Dermis blood vessel endothelial cell (primary cell): ENCODE measurements at regions not wholly inside any gene's neighbourhood (a gene's known extent, or its start where the extent isn't known, plus 50 kb on each side); places are given as distances from the start of the nearest gene placed in this dataset.
"Not testable (repeated sequence)": the region's sequence is repeated elsewhere in the genome, so short reads cannot be mapped to it uniquely, and the experiment has no call there.

Experiments
- DNase-seq: peaks from one replicate; pipeline ENCODE4 v3.0.0; 2010

- no peak for DNase-seq
Measured at GRCh38 chr16:88309174-88309907, 73.4 kb upstream of the ZNF469 start.

- peak; percentile 30 for DNase-seq
Measured at GRCh38 chr16:88309908-88310265, 72.9 kb upstream of the ZNF469 start.

DNA sequence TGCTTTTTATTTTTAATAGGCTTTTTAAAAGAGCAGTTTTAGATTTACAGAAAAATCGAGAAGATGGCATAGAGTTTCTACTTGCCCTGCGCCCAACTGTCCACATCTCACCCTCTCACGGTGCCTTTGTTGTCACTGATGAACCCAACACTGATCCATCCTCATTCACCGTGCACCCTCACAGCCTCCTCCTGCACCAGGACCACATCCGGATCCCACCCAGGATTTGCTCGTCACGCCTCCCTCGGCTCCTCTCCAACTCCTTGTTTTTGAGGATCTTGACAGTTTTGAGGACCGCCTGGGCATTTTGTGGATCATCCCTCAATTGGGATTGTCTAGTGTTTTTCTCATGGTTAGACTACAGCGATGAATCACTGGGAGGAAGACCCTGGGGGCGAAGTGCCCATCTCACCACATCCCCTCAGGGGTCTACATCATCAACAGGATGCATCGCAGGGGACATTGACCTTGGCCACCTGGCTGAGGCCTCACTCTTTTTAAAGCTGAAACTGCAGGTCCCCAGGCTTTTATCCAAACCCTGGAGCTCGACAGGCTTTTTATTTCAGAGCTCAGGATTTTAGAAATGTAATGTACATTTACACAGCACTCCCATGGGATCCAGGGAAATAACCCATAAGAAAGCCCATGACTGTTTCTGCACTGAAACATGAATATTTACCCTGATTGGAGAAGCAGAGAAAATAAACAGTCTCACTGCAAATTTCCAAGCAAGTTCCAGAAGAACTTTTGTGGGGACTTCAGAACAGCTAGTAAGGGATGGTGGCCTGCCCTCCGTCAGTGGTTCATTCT lies 71.8 kb upstream of the ZNF469 start:
- no peak for DNase-seq

- DNase-seq, result not testable (repeated sequence)
Measured at GRCh38 chr16:88311860-88312259, 70.9 kb upstream of the ZNF469 start.

- DNase-seq, result no peak
Measured at GRCh38 chr16:88312732-88313131, 70.0 kb upstream of the ZNF469 start.

DNA sequence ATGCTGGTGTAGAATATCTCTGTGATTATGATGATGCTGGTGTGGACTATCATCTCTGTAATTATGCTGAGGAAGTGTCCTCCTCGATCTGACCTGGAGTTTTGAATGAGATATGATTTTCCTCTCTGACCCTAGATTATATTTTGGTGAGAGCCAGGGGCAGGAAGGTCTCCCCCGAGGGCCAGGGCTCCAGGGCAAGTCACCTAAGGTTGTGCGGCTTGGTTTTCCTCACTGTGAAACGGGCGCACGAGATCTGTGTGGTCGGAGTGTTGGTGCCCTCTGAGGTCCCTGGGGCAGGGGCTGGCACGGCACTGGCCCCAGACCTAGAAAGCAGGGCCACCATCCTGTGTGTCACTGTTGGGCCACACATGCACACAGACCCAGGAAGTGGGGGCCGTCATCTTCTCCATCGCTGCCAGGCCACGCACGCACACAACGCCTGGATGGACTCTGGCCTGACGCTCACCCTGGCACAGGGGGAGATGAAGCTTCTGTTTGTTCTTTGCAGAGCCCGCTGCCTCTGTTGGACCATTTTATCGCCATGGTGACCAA lies 67.7 kb upstream of the ZNF469 start:
- no peak for DNase-seq

DNA sequence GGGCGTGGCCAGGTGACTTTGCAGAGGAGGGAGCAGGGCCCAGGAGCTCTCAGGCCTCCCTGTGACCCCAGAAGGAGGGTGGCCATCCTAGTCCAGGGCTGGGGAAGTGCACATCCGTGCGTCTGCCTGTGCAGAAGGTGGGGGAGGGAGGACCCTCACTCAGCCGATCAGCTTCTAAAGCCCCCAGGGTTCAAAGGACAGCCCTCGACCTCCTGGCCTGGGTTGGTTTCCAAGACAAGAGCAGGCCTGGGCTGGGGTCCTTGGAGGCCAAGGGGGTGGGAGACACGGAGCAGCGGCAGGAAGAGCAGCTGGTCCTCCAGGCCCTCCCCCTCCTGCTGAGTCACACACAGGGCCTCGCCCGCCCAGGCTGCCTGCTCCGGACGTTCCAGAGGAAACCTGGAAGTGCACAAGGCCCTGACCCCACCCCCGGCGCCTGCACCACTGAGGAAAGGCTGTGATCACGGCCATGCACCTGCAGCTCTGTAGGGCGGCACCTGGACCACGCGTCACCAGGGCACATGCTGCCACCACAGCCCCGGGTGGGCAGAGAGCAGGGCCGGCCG lies 67.1 kb upstream of the ZNF469 start:
- peak; percentile 91 for DNase-seq

DNA sequence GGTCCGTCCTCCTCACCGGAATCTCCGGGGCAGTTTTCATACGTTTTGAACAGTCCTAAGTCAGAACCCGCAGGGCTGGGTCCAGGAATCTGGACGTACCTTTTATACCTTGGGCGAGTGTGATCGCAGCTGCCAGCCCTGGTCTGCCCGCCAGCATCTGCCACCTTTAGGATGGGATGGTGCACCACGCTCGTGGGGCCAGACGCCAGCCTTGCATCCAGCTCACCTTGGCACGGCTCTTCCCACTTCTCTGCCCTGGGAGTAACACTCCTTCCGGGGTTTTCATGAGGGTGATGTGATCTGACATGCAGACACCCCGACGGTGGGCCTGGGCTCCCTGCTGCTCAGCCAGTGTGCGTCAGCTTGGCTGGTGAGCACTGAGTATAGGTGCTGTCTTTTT lies 66.6 kb upstream of the ZNF469 start:
- no peak for DNase-seq

- no peak for DNase-seq
Measured at GRCh38 chr16:88316941-88317612, 65.7 kb upstream of the ZNF469 start.

DNA sequence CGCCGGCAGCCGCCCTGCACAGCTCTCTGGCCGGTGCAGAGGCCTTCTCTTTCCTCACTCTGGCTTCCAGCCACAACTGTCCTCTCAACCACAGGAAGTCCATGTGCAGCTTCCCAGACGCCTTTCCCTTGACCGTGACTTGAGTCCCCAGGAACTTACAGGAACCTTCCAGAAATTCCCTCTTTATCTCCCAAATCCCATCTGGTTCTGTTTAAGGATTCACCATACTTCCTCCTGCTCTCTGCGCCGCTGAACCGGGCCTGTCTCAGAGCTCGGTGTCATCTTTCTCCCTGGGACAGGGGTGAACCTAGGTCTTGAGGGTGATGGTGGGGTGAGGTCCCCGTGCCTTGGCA lies 65.2 kb upstream of the ZNF469 start:
- peak; percentile 45 for DNase-seq

DNA sequence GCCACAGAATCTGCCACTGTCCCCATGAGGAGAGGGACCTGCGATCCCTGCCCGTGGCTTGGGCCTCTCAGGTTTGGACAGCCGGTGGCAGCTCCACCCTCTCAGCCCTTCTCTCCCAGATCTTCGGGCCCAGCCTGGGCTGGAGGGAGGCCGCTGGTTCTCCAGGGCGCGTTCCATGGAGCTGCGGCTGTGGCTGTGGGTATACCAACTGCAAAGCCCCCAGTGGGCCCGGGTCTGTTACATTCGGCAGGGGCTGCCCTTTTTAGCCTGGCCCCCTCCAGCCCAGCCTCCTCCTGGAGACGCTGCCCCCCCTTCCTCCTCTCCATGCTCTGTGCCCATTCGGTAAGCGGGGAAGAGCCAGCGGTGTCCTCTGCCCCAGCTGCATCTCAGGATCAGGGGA lies 64.7 kb upstream of the ZNF469 start:
- DNase-seq, result no peak

- no peak for DNase-seq
Measured at GRCh38 chr16:88318521-88318920, 64.2 kb upstream of the ZNF469 start.

GRCh38 chr16:88319116-88319965 lies 63.4 kb upstream of the ZNF469 start:
- DNase-seq, result no peak

- peak; percentile 30 for DNase-seq
Measured at GRCh38 chr16:88320947-88321634, 61.7 kb upstream of the ZNF469 start.

GRCh38 chr16:88321635-88322499 lies 60.9 kb upstream of the ZNF469 start:
- DNase-seq, result no peak

DNA sequence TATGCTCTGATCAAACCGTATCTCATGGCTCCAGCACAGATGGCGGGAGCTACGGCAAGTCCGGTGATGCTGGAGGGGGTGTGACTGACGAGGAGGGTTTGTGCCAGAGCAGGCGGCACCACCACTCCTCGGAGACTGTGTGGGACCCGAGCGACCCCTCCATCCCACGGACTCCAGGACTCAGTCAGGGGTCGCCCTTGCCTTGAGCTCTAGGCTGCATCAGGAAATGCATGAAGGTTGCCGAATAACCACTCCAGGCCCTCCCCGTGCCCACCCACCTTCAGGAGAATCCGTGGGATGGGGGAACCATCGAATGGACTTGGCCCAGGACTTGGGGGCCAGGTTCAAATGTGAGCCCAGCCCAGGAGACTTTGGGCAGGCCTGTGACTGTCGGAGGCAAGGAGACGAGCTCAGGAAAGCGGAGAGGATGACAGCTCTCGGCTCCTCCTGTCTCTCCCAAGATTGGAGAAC lies 60.2 kb upstream of the ZNF469 start:
- DNase-seq, result no peak

GRCh38 chr16:88323041-88323440 lies 59.7 kb upstream of the ZNF469 start:
- no peak for DNase-seq

DNA sequence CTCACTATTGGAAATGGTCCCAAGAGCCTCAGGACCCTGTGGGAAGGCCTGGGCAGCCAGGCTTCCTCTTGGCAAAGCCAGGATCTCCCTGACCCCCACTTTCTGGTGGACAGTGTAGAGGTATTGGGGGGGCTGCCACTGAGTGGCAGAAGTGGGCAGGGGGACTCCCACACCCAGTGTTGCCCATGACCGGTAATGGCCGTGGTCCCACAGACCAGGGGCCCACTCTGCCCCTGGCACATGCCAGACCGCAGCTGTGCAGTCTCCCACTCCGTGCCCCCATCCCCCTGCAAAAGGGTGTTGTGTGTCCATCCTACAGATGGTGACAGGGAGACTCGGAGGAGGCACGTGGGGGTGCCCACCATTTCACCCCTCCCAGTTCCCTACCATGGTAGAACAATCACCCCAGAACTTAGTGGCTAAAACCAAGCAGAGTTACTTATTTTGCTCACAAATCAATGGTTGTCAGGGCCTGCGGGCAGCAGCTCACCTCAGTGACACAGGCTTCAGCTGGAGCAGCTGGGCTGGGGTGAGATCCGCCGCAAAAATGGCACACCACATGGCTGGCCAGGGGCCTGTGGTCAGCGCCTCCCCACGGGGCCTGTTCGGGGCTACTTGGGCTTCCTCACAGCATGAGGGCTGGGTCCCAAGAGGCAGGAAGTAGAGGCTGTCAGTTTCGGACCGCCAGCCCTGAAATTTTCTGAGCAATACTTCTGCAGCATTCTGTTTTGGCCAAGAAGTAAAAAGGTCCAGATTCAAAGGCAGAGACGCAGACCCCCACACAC lies 59.0 kb upstream of the ZNF469 start:
- no peak for DNase-seq

- DNase-seq, result no peak
Measured at GRCh38 chr16:88325087-88325750, 57.5 kb upstream of the ZNF469 start.
